GM06990 (cell line): ENCODE measurements at regions not wholly inside any gene's neighbourhood (a gene's known extent, or its start where the extent isn't known, plus 50 kb on each side); places are given as distances from the start of the nearest gene placed in this dataset.

Source experiments
- DNase-seq: peaks from one replicate; pipeline ENCODE4 v3.0.0-alpha.2; 2011; ENCODE audit not compliant: insufficient read length; ENCODE audit errors: extremely low read depth
- H3K27me3 ChIP-seq: replicated peaks from 2 replicates; pipeline ENCODE4 v1.6.0; 2011; ENCODE audit warnings: low read length; ENCODE audit not compliant: control insufficient read depth, insufficient read depth
- H3K36me3 ChIP-seq: 2 replicates; pipeline ENCODE4 v1.5.1; 2011; ENCODE audit warnings: low read length; ENCODE audit not compliant: control insufficient read depth, insufficient read depth
- H3K4me3 ChIP-seq: replicated peaks from 2 replicates; pipeline ENCODE4 v1.5.1; 2011; ENCODE audit warnings: low read depth, mild to moderate bottlenecking, control low read depth, low read length
- CTCF ChIP-seq: IDR thresholded peaks from 2 replicates; pipeline ENCODE4 v1.5.1; 2011; ENCODE audit warnings: low read length, control low read depth, mild to moderate bottlenecking, inconsistent platforms; ENCODE audit not compliant: insufficient read depth, poor library complexity, severe bottlenecking

GRCh38 chr1:214715126-214715525, 112.1 kb downstream of the CENPF start:
- H3K4me3 ChIP-seq = no peak overlapping the region
- no peak for TF ChIP-seq CTCF
- no peaks in the 10 kb centered on the region for H3K36me3 ChIP-seq
- H3K27me3 ChIP-seq = no peaks in the 10 kb centered on the region
- no peak for DNase-seq

GRCh38 chr1:214717351-214717750, 114.4 kb downstream of the CENPF start:
- Histone ChIP-seq H3K36me3 (no peaks in the 10 kb centered on the region), H3K4me3 (no peak overlapping the region), H3K27me3 (no peaks in the 10 kb centered on the region)
- TF ChIP-seq CTCF = no peak
- no peak for DNase-seq

- no peak for DNase-seq
- Histone ChIP-seq H3K4me3 (no peak overlapping the region), H3K36me3 (no peaks in the 10 kb centered on the region), H3K27me3 (no peaks in the 10 kb centered on the region)
- no peak for TF ChIP-seq CTCF
These were observed 115.7 kb downstream of the CENPF start for GRCh38 chr1:214718724-214719123.

GRCh38 chr1:214719207-214719606, 116.2 kb downstream of the CENPF start:
- no peak for TF ChIP-seq CTCF
- no peak for DNase-seq

GRCh38 chr1:214720561-214720960, 117.6 kb downstream of the CENPF start:
- Histone ChIP-seq H3K27me3 (no peaks in the 10 kb centered on the region), H3K4me3 (no peak overlapping the region), H3K36me3 (no peaks in the 10 kb centered on the region)
- no peak for TF ChIP-seq CTCF
- DNase-seq = no peak

More at GRCh38 chr1:214719207-214719606, 116.2 kb downstream of the CENPF start:
- Histone ChIP-seq H3K27me3 (no peaks in the 10 kb centered on the region), H3K4me3 (no peak overlapping the region), H3K36me3 (no peaks in the 10 kb centered on the region)

- TF ChIP-seq CTCF = no peak
- no peak overlapping the region for H3K4me3 ChIP-seq
- no peak for DNase-seq
These were observed 124.3 kb downstream of the CENPF start for GRCh38 chr1:214727274-214727673.

More at GRCh38 chr1:214727274-214727673, 124.3 kb downstream of the CENPF start:
- Histone ChIP-seq H3K36me3 (no peaks in the 10 kb centered on the region), H3K27me3 (no peaks in the 10 kb centered on the region)
